T-helper 17 cell (primary cell): ENCODE measurements at regions not wholly inside any gene's neighbourhood (a gene's known extent, or its start where the extent isn't known, plus 50 kb on each side); places are given as distances from the start of the nearest gene placed in this dataset.
A peak's percentile ranks its signal among the peaks of the same experiment; 100 is the strongest.
"Not testable (repeated sequence)": the region's sequence is repeated elsewhere in the genome, so short reads cannot be mapped to it uniquely, and the experiment has no call there.

Experiments
- ATAC-seq: fragments of 150-1000 bp; cut with Tn5 transposase; 2 replicates; pipeline ENCODE4 v1.10.0; 2021; ENCODE audit warnings: mild to moderate bottlenecking, moderate library complexity
- DNase-seq, 3 donors: peaks; one replicate each; pipeline versions ENCODE4 v3.0.0 to v3.0.0-alpha.2; 2020 to 2021
- H3K9me3 ChIP-seq: one replicate; pipeline ENCODE4 v1.7.0; 2013; ENCODE audit warnings: low read length, mild to moderate bottlenecking; ENCODE audit not compliant: control insufficient read depth, poor library complexity, severe bottlenecking
- H3K27ac Mint-ChIP-seq: one replicate; pipeline ENCODE4 v1.8.0; 2022; ENCODE audit warnings: mild to moderate bottlenecking, moderate library complexity, mixed read lengths
- H3K27me3 Mint-ChIP-seq: one replicate; pipeline ENCODE4 v1.8.0; 2022; ENCODE audit warnings: mixed read lengths
- H3K36me3 Mint-ChIP-seq: one replicate; pipeline ENCODE4 v1.8.0; 2022; ENCODE audit warnings: low read depth, mixed read lengths
- H3K4me1 Mint-ChIP-seq: one replicate; pipeline ENCODE4 v1.8.0; 2022; ENCODE audit warnings: mild to moderate bottlenecking, mixed read lengths
- H3K4me3 Mint-ChIP-seq: one replicate; pipeline ENCODE4 v1.8.0; 2022; ENCODE audit warnings: mild to moderate bottlenecking, moderate library complexity, mixed read lengths

DNA sequence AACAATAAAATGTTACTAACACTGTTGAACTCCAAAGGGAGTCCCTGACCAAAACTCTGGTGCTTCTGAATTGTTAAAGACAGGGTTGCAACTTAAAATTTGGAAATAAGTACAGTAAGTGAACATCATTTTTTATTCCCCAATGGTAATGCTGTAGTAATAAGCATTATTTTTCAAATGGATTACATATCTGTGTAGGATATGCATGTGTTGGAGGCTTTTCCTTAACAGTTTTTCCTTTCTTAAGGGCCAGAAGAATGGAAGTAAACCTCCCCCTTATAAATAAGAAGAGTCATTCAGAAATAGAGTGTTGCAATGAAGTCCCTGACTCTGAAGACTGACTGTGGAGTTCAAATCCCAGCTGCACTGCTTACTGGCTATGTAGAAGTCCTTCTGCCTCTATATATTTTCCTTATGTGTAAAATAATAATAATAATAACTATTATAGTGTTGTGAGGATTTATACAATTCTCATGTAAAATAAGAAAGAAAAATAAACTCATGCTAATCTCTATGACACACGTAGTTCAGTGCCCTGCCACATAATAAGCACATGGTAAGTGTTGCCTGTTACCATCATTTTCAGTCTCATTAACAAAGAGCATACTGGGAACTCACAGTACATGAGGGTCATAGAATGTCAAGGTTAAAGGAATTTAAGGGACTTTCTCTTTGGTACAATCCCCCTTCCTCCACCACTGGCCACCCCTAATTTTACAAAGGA is 129.8 kb upstream of the SMLR1 start:
- Mint-ChIP-seq H3K4me3 (no peak overlapping the region), H3K27me3 (no peaks in the 10 kb centered on the region), H3K4me1 (peaks cover 12% of the 10 kb centered on the region), H3K27ac (no peak overlapping the region), H3K36me3 (no peaks in the 10 kb centered on the region)
- ATAC-seq (peak; percentile 41), DNase-seq (no peak)
- no peaks in the 10 kb centered on the region for H3K9me3 ChIP-seq

GRCh38 chr6:130697995-130698535 is 129.1 kb upstream of the SMLR1 start:
- H3K9me3 ChIP-seq = no peaks in the 10 kb centered on the region
- peak; percentile 89 for ATAC-seq
- Mint-ChIP-seq H3K4me3 (no peak overlapping the region), H3K4me1 (peaks cover 10% of the 10 kb centered on the region), H3K27me3 (no peaks in the 10 kb centered on the region), H3K36me3 (no peaks in the 10 kb centered on the region), H3K27ac (no peak overlapping the region)
- DNase-seq = peak in 2 of 3 donors; percentile 11 to 28

DNA sequence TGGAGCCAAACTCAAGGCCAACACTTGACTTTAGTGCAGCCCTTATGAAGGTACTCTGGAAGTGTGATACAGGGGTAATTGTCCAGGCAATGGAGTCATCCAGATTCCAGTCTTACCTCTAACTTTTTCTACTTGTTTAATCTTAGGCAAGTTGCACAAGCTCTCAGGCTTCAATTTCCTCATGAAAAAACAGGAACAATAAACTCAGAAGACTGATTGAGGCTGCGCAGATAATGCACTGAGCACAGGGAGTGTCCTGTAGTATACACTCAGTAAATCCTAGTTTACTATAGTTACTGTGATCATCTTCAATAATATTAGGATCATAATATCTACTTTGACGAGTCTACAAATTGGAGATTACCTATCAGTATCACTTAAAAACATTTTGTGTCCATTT is 127.5 kb upstream of the SMLR1 start:
- H3K4me3 Mint-ChIP-seq = no peak overlapping the region
- no peaks in the 10 kb centered on the region for H3K27me3 Mint-ChIP-seq
- H3K9me3 ChIP-seq = no peaks in the 10 kb centered on the region
- peaks cover 7% of the 10 kb centered on the region for H3K4me1 Mint-ChIP-seq
- no peak overlapping the region for H3K27ac Mint-ChIP-seq
- DNase-seq (no peak), ATAC-seq (no peak)
- no peaks in the 10 kb centered on the region for H3K36me3 Mint-ChIP-seq

DNA sequence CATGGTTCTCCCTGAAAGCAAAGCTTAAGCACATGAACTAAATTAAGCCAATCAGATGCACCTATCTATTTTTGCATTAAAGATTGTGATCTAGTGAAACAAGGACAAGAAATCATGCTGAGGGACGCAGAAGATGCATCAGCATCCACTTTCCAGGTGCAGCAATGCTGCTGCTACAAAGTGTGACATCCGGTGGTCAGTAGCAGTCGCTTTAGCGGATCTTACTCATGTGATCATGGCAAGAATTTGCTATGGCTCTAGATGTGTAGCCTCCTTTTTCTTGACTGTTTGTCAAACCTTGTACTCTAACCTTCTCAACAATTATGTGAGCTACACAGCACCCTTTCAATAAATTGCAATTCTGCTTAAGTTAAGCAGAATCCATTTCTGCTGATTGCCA is 126.8 kb upstream of the SMLR1 start:
- DNase-seq = no peak
- no peak for ATAC-seq
- H3K27ac Mint-ChIP-seq = no peak overlapping the region

GRCh38 chr6:130708338-130708737 is 118.9 kb upstream of the SMLR1 start:
- Mint-ChIP-seq H3K27ac (no peak overlapping the region), H3K4me1 (peaks cover 11% of the 10 kb centered on the region), H3K4me3 (no peak overlapping the region), H3K36me3 (no peaks in the 10 kb centered on the region), H3K27me3 (no peaks in the 10 kb centered on the region)
- no peak for ATAC-seq
- DNase-seq = no peak
- H3K9me3 ChIP-seq = no peaks in the 10 kb centered on the region

More for the DNA sequence above, 126.8 kb upstream of the SMLR1 start:
- Mint-ChIP-seq H3K4me1 (peaks cover 7% of the 10 kb centered on the region), H3K36me3 (no peaks in the 10 kb centered on the region), H3K4me3 (no peak overlapping the region), H3K27me3 (no peaks in the 10 kb centered on the region)
- no peaks in the 10 kb centered on the region for H3K9me3 ChIP-seq

GRCh38 chr6:130711641-130712040 is 115.6 kb upstream of the SMLR1 start:
- H3K4me3 Mint-ChIP-seq, H3K9me3 ChIP-seq, H3K27me3 Mint-ChIP-seq, H3K36me3 Mint-ChIP-seq, DNase-seq, ATAC-seq, H3K27ac Mint-ChIP-seq: not testable (repeated sequence)
- peaks cover 14% of the 10 kb centered on the region for H3K4me1 Mint-ChIP-seq

DNA sequence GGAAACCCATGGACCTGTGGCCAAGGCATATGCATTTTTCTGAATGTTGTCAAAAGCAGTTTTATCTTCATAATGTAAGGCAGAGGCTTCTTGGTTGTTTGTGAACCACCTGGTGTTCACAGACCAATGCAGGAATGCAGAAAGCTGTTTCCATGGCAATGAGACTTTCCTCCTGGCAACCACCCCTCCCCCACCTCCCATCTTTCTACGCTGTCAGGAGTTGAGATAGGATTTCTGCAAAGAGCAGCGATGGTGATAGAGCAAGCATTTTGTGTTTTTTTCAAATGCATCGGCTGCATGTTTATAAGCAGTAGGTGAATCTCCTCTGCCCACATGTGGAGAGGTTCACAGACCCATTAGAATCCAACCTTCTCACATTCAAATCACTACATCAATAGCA is 114.1 kb upstream of the SMLR1 start:
- no peaks in the 10 kb centered on the region for H3K9me3 ChIP-seq
- Mint-ChIP-seq H3K36me3 (no peaks in the 10 kb centered on the region), H3K27me3 (no peaks in the 10 kb centered on the region), H3K4me3 (no peak overlapping the region), H3K4me1 (peaks cover 18% of the 10 kb centered on the region), H3K27ac (no peak overlapping the region)
- ATAC-seq = no peak
- DNase-seq = no peak

GRCh38 chr6:130715058-130715457 is 112.1 kb upstream of the SMLR1 start:
- no peaks in the 10 kb centered on the region for H3K27me3 Mint-ChIP-seq
- DNase-seq (no peak), ATAC-seq (no peak)
- H3K9me3 ChIP-seq = no peaks in the 10 kb centered on the region
- no peaks in the 10 kb centered on the region for H3K36me3 Mint-ChIP-seq
- no peak overlapping the region for H3K27ac Mint-ChIP-seq
- peaks cover 13% of the 10 kb centered on the region for H3K4me1 Mint-ChIP-seq
- no peak overlapping the region for H3K4me3 Mint-ChIP-seq

DNA sequence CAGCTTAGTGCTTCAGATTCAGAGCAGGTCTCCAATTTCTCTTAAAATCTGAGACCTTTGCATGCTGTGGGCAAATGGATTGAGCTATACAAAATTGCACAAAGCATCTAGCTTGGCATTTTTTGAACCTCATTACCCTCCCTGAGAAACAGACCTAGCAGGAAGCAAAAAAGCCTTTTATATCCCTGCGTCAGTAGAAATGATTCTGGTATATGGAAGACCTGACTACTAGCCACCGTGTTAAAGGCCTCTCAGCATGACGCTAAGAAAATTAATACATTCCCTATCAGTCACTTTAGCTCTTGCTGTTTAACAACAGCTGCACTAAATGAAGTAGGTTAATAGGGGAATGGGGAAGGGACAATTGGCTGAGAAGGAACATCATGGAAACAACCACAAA is 110.7 kb upstream of the SMLR1 start:
- H3K27ac Mint-ChIP-seq = no peak overlapping the region
- no peak for ATAC-seq
- H3K4me3 Mint-ChIP-seq = no peak overlapping the region
- DNase-seq = no peak
- no peaks in the 10 kb centered on the region for H3K9me3 ChIP-seq
- H3K36me3 Mint-ChIP-seq = no peaks in the 10 kb centered on the region
- H3K27me3 Mint-ChIP-seq = no peaks in the 10 kb centered on the region
- H3K4me1 Mint-ChIP-seq = peaks cover 13% of the 10 kb centered on the region

DNA sequence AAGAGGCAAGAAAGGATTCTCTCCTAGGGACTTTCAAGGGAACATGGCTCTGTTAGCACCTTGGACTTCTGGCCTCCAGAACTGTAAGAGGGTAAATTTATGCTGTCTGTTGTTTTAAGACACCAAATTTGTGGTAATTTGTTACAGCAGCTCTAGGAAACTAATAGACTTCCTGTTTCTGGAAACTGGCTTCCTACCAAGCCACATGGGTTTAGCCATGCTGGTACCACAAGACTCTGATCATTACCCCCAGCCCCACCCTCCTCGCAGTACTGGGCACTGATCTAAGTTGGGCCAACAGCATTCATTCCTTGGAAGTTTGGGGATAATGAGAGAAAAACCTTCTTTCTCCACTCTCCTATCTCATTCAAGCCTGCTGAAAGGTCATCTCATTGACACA is 109.5 kb upstream of the SMLR1 start:
- peak overlapping the region; percentile 21 for H3K4me3 Mint-ChIP-seq

DNA sequence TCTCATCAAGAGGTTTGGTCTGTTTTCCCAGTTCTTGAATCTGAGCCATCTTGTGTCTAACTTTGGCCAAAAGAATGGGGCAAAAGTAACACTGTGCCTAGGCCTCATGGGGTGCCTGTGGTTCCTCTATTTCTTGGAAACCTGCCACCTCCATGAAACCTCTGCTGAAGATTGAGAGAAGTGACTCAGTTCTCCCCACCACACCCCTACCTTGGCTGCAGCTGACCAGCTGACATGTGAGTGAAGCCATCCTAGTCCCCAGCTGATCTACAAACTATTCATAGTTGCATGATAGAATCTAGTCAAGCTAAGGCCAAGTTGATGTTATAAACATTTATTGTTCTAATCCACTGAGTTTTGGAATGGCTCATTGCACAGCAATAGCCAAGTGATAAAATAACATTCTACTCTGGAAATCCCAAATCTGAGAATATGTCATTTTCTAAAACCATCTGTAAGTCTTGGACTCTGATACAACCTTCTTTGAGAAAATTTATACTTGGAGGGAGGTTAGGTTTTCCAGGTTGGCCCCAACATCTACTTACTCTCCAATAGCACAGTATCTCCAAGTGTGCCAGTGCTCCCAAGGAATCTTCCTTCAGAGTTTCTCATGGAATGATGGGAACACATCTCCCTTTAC is 107.0 kb upstream of the SMLR1 start:
- no peaks in the 10 kb centered on the region for H3K9me3 ChIP-seq
- Mint-ChIP-seq H3K4me3 (no peak overlapping the region), H3K36me3 (no peaks in the 10 kb centered on the region), H3K27me3 (no peaks in the 10 kb centered on the region), H3K27ac (no peak overlapping the region), H3K4me1 (peaks cover 16% of the 10 kb centered on the region)
- DNase-seq = no peak
- no peak for ATAC-seq

More for the DNA sequence above, 109.5 kb upstream of the SMLR1 start:
- DNase-seq = no peak
- Mint-ChIP-seq H3K4me1 (peaks cover 13% of the 10 kb centered on the region), H3K27ac (no peak overlapping the region), H3K36me3 (no peaks in the 10 kb centered on the region), H3K27me3 (no peaks in the 10 kb centered on the region)
- H3K9me3 ChIP-seq = no peaks in the 10 kb centered on the region
- ATAC-seq = peak; percentile 60

DNA sequence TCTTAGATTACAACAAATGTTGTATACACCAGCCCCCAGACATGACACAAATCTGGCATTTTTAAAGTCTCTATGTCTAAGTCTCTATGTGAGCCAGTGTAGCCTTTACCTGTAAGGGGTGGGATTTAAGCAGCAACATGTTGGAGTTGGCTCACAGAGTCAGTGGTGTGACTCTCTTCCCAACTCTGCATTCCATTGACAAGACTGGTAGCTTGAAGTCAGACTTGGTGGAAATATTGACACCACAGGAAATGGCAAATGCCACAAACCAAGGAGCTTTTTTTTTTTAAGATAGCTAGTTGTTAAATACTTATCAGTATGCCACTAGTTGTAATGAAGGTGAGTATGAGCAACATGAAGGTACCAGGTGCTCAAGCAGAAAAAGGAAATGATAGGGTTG is 103.1 kb upstream of the SMLR1 start:
- ATAC-seq (no peak), DNase-seq (no peak)
- Mint-ChIP-seq H3K4me1 (peaks cover 6% of the 10 kb centered on the region), H3K36me3 (peaks cover 2% of the 10 kb centered on the region), H3K27ac (no peak overlapping the region), H3K27me3 (no peaks in the 10 kb centered on the region), H3K4me3 (no peak overlapping the region)
- H3K9me3 ChIP-seq = no peaks in the 10 kb centered on the region

GRCh38 chr6:130725551-130725950 is 101.7 kb upstream of the SMLR1 start:
- no peaks in the 10 kb centered on the region for H3K9me3 ChIP-seq
- peaks cover 6% of the 10 kb centered on the region for H3K4me1 Mint-ChIP-seq
- H3K36me3 Mint-ChIP-seq = peaks cover 2% of the 10 kb centered on the region
- no peaks in the 10 kb centered on the region for H3K27me3 Mint-ChIP-seq
- ATAC-seq (no peak), DNase-seq (no peak)
- no peak overlapping the region for H3K4me3 Mint-ChIP-seq
- H3K27ac Mint-ChIP-seq = no peak overlapping the region

DNA sequence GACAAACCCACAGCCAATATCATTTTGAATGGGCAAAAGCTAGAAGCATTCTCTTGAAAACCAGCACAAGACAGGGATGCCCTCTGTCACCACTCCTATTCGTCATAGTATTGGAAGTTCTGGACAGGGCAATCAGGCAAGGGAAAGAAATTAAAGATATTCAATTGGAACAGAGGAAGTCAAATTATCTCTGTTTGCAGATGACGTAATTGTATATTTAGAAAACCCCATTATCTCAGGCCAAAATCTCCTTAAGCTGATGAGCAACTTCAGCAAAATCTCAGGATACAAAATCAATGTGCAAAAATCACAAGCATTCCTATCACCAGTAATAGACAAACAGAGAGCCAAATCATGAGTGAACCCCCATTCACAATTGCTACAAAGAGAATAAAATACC is 99.1 kb upstream of the SMLR1 start:
- H3K4me1 Mint-ChIP-seq, H3K36me3 Mint-ChIP-seq, H3K9me3 ChIP-seq, H3K27me3 Mint-ChIP-seq, H3K4me3 Mint-ChIP-seq, DNase-seq, H3K27ac Mint-ChIP-seq, ATAC-seq: not testable (repeated sequence)
